ENCODE measurements at regions not wholly inside any gene's neighbourhood (a gene's known extent, or its start where the extent isn't known, plus 50 kb on each side); places are given as distances from the start of the nearest gene placed in this dataset.

- TF ChIP-seq CTCF (conservative IDR thresholded peaks at IDR 0.05 in 1 of 2, IDR thresholded peaks at IDR 0.05 in 1 of 2; ENCODE audit: extremely low read depth in 1 of 2, insufficient read depth in 1 of 2, low read depth in 1 of 2, low read length in 2 of 2) = no peak
- TF ChIP-seq EZH2 (IDR thresholded peaks at IDR 0.05; ENCODE audit: borderline replicate concordance, low read length) = no peak
These were observed 305.4 kb downstream of the TLR4 start for GRCh38 chr9:118009614-118010013.
